Activated T-cell treated with anti-CD3 and anti-CD28 coated beads, Interleukin-2, amount 50 U/mL, for 72 hours (primary cell): ENCODE measurements at regions not wholly inside any gene's neighbourhood (a gene's known extent, or its start where the extent isn't known, plus 50 kb on each side); places are given as distances from the start of the nearest gene placed in this dataset.

Experiments
- ATAC-seq, 2 donors: fragments of 150-1000 bp; cut with Tn5 transposase; replicated peaks in 1 of 2; 2 replicates each; pipeline ENCODE4 v1.10.0; 2021; ENCODE audit warnings: moderate library complexity in 2 of 2, mild to moderate bottlenecking in 1 of 2
- DNase-seq, 2 donors: peaks; one replicate each; pipeline ENCODE4 v3.0.0; 2021 to 2022; ENCODE audit warnings: mixed read lengths in 1 of 2
- H3K27ac Mint-ChIP-seq: one replicate; pipeline ENCODE4 v1.8.0; 2022; ENCODE audit warnings: mild to moderate bottlenecking, moderate library complexity, mixed read lengths
- H3K27me3 Mint-ChIP-seq: one replicate; pipeline ENCODE4 v1.8.0; 2022; ENCODE audit warnings: low read depth, mixed read lengths
- H3K36me3 Mint-ChIP-seq, 2 donors: one replicate each; pipeline ENCODE4 v1.8.0; 2022; ENCODE audit warnings: mixed read lengths in 2 of 2, mild to moderate bottlenecking in 1 of 2; ENCODE audit not compliant: insufficient read depth in 2 of 2
- H3K4me1 Mint-ChIP-seq: one replicate; pipeline ENCODE4 v1.8.0; 2022; ENCODE audit warnings: low read depth, mixed read lengths
- H3K4me3 Mint-ChIP-seq, 2 donors: one replicate each; pipeline ENCODE4 v1.8.0; 2022; ENCODE audit warnings: mild to moderate bottlenecking in 2 of 2, mixed read lengths in 2 of 2, moderate library complexity in 2 of 2
- H3K9me3 Mint-ChIP-seq, 2 donors: one replicate each; pipeline ENCODE4 v1.8.0; 2022; ENCODE audit warnings: mixed read lengths in 2 of 2

GRCh38 chr13:40379196-40379595 is 287.2 kb downstream of the FOXO1 start:
- Mint-ChIP-seq H3K36me3 (no peaks in the 10 kb centered on the region), H3K4me3 (no peak overlapping the region), H3K4me1 (peaks cover 38% of the 10 kb centered on the region), H3K27me3 (no peaks in the 10 kb centered on the region), H3K27ac (no peak overlapping the region), H3K9me3 (no peaks in the 10 kb centered on the region)
- ATAC-seq, result no peak
- no peak for DNase-seq

- no peaks in the 10 kb centered on the region for H3K27me3 Mint-ChIP-seq
- no peaks in the 10 kb centered on the region for H3K36me3 Mint-ChIP-seq
Observed at GRCh38 chr13:40379794-40380578, 286.5 kb downstream of the FOXO1 start.

GRCh38 chr13:40381935-40382764 is 284.3 kb downstream of the FOXO1 start:
- no peak for ATAC-seq
- no peak overlapping the region for H3K27ac Mint-ChIP-seq

More at GRCh38 chr13:40379794-40380578, 286.5 kb downstream of the FOXO1 start:
- H3K4me1 Mint-ChIP-seq, result peaks cover 32% of the 10 kb centered on the region
- ATAC-seq, result no peak
- H3K9me3 Mint-ChIP-seq, result no peaks in the 10 kb centered on the region
- H3K27ac Mint-ChIP-seq, result no peak overlapping the region
- H3K4me3 Mint-ChIP-seq, result no peak overlapping the region
- no peak for DNase-seq

GRCh38 chr13:40383132-40383531 is 283.3 kb downstream of the FOXO1 start:
- no peak for ATAC-seq
- no peak for DNase-seq
- Mint-ChIP-seq H3K4me3 (no peak overlapping the region), H3K9me3 (peaks cover 4% of the 10 kb centered on the region in 2 donors), H3K4me1 (peaks cover 39% of the 10 kb centered on the region), H3K27ac (no peak overlapping the region), H3K36me3 (peaks cover 4% of the 10 kb centered on the region in 2 donors), H3K27me3 (no peaks in the 10 kb centered on the region)

More at GRCh38 chr13:40381935-40382764, 284.3 kb downstream of the FOXO1 start:
- no peak for DNase-seq
- no peaks in the 10 kb centered on the region for H3K36me3 Mint-ChIP-seq
- H3K4me1 Mint-ChIP-seq, result peaks cover 39% of the 10 kb centered on the region
- no peaks in the 10 kb centered on the region for H3K9me3 Mint-ChIP-seq
- no peaks in the 10 kb centered on the region for H3K27me3 Mint-ChIP-seq
- no peak overlapping the region for H3K4me3 Mint-ChIP-seq

GRCh38 chr13:40383885-40384284 is 282.6 kb downstream of the FOXO1 start:
- Mint-ChIP-seq H3K9me3 (peaks cover 4% of the 10 kb centered on the region in 2 donors), H3K4me3 (no peak overlapping the region), H3K36me3 (peaks cover 4% of the 10 kb centered on the region in 2 donors), H3K4me1 (peaks cover 40% of the 10 kb centered on the region), H3K27me3 (no peaks in the 10 kb centered on the region), H3K27ac (no peak overlapping the region)
- ATAC-seq, result no peak
- DNase-seq, result no peak

GRCh38 chr13:40384976-40385857 is 281.2 kb downstream of the FOXO1 start:
- H3K4me3 Mint-ChIP-seq, result no peak overlapping the region
- peaks cover 4% of the 10 kb centered on the region in 2 donors for H3K36me3 Mint-ChIP-seq
- H3K4me1 Mint-ChIP-seq, result peaks cover 45% of the 10 kb centered on the region
- ATAC-seq (no peak), DNase-seq (no peak)
- H3K27ac Mint-ChIP-seq, result peak overlapping the region; percentile 85
- H3K27me3 Mint-ChIP-seq, result no peaks in the 10 kb centered on the region
- H3K9me3 Mint-ChIP-seq, result peaks cover 4% of the 10 kb centered on the region in 2 donors

GRCh38 chr13:40385858-40386180 is 280.6 kb downstream of the FOXO1 start:
- Mint-ChIP-seq H3K9me3 (peaks cover 4% of the 10 kb centered on the region in 2 donors), H3K4me1 (peaks cover 51% of the 10 kb centered on the region), H3K36me3 (peaks cover 4% of the 10 kb centered on the region in 2 donors), H3K27me3 (no peaks in the 10 kb centered on the region), H3K4me3 (no peak overlapping the region), H3K27ac (no peak overlapping the region)
- DNase-seq (no peak), ATAC-seq (no peak)

GRCh38 chr13:40386586-40386985 is 279.9 kb downstream of the FOXO1 start:
- Mint-ChIP-seq H3K27me3 (no peaks in the 10 kb centered on the region), H3K4me1 (peaks cover 51% of the 10 kb centered on the region), H3K9me3 (peaks cover 4% of the 10 kb centered on the region in 2 donors), H3K36me3 (peaks cover 4% of the 10 kb centered on the region in 2 donors), H3K27ac (no peak overlapping the region), H3K4me3 (no peak overlapping the region)
- ATAC-seq (no peak), DNase-seq (no peak)

- Mint-ChIP-seq H3K4me3 (peak overlapping the region; percentile 77 to 78), H3K4me1 (peaks cover 51% of the 10 kb centered on the region), H3K9me3 (peaks cover 4% of the 10 kb centered on the region in 2 donors), H3K36me3 (peaks cover 4% of the 10 kb centered on the region in 2 donors), H3K27me3 (no peaks in the 10 kb centered on the region), H3K27ac (peak overlapping the region; percentile 57)
- ATAC-seq (no peak), DNase-seq (no peak)
Observed at GRCh38 chr13:40387775-40388174, 278.7 kb downstream of the FOXO1 start.

- peak; percentile 83 to 87 for DNase-seq
- peak overlapping the region; percentile 73 to 78 for H3K4me3 Mint-ChIP-seq
- ATAC-seq, result peak; percentile 99
- H3K27me3 Mint-ChIP-seq, result no peaks in the 10 kb centered on the region
- H3K27ac Mint-ChIP-seq, result peak overlapping the region; percentile 27
- H3K36me3 Mint-ChIP-seq, result peaks cover 4% of the 10 kb centered on the region in 2 donors
- H3K4me1 Mint-ChIP-seq, result peaks cover 51% of the 10 kb centered on the region
- H3K9me3 Mint-ChIP-seq, result peaks cover 4% of the 10 kb centered on the region in 2 donors
Observed at GRCh38 chr13:40388617-40389016, 277.8 kb downstream of the FOXO1 start.

- peak overlapping the region; percentile 27 for H3K27ac Mint-ChIP-seq
- peaks cover 4% of the 10 kb centered on the region in 2 donors for H3K9me3 Mint-ChIP-seq
- peak overlapping the region; percentile 73 to 78 for H3K4me3 Mint-ChIP-seq
- peaks cover 4% of the 10 kb centered on the region in 2 donors for H3K36me3 Mint-ChIP-seq
- peaks cover 51% of the 10 kb centered on the region for H3K4me1 Mint-ChIP-seq
- ATAC-seq (peak; percentile 56 to 70), DNase-seq (peak in 1 of 2 donors; percentile 53)
- no peaks in the 10 kb centered on the region for H3K27me3 Mint-ChIP-seq
Observed at GRCh38 chr13:40389081-40389641, 277.3 kb downstream of the FOXO1 start.

- peaks cover 4% of the 10 kb centered on the region in 2 donors for H3K36me3 Mint-ChIP-seq
- H3K27ac Mint-ChIP-seq, result no peak overlapping the region
- peaks cover 45% of the 10 kb centered on the region for H3K4me1 Mint-ChIP-seq
- H3K27me3 Mint-ChIP-seq, result no peaks in the 10 kb centered on the region
- peaks cover 4% of the 10 kb centered on the region in 2 donors for H3K9me3 Mint-ChIP-seq
- peak overlapping the region; percentile 44 to 48 for H3K4me3 Mint-ChIP-seq
- ATAC-seq, result no peak
- DNase-seq, result no peak
Observed at GRCh38 chr13:40390401-40390916, 276.0 kb downstream of the FOXO1 start.
